ENCODE measurements at regions not wholly inside any gene's neighbourhood (a gene's known extent, or its start where the extent isn't known, plus 50 kb on each side); places are given as distances from the start of the nearest gene placed in this dataset.

- Histone ChIP-seq H3K4me1 (ENCODE audit: insufficient read depth, low read length) (no peaks in the 10 kb centered on the region), H3K27me3 (ENCODE audit: insufficient read depth, low read length) (no peaks in the 10 kb centered on the region), H3K27ac (ENCODE audit: low read length) (no peak overlapping the region), H3K9ac (ENCODE audit: low read depth, low read length) (no peak overlapping the region), H3K9me3 (ENCODE audit: insufficient read depth, low read depth, low read length) (no peaks in the 10 kb centered on the region), H3K4me3 (ENCODE audit: low read length) (no peak overlapping the region), H3K36me3 (ENCODE audit: insufficient read depth, low read depth, low read length) (no peaks in the 10 kb centered on the region)
These were observed 411.5 kb downstream of the PLK2 start for GRCh38 chr5:58048185-58048925.

GRCh38 chr5:58046371-58046770 is 413.5 kb downstream of the PLK2 start:
- Histone ChIP-seq H3K36me3 (ENCODE audit: insufficient read depth, low read depth, low read length) (no peaks in the 10 kb centered on the region), H3K4me3 (ENCODE audit: low read length) (no peak overlapping the region), H3K27ac (ENCODE audit: low read length) (no peak overlapping the region), H3K9ac (ENCODE audit: low read depth, low read length) (no peak overlapping the region), H3K27me3 (ENCODE audit: insufficient read depth, low read length) (no peaks in the 10 kb centered on the region), H3K9me3 (ENCODE audit: insufficient read depth, low read depth, low read length) (no peaks in the 10 kb centered on the region), H3K4me1 (ENCODE audit: insufficient read depth, low read length) (no peaks in the 10 kb centered on the region)

- Histone ChIP-seq H3K9me3 (ENCODE audit: insufficient read depth, low read depth, low read length) (no peaks in the 10 kb centered on the region), H3K27ac (ENCODE audit: low read length) (no peak overlapping the region), H3K9ac (ENCODE audit: low read depth, low read length) (no peak overlapping the region), H3K4me3 (ENCODE audit: low read length) (no peak overlapping the region), H3K4me1 (ENCODE audit: insufficient read depth, low read length) (no peaks in the 10 kb centered on the region), H3K27me3 (ENCODE audit: insufficient read depth, low read length) (no peaks in the 10 kb centered on the region), H3K36me3 (ENCODE audit: insufficient read depth, low read depth, low read length) (no peaks in the 10 kb centered on the region)
These were observed 415.7 kb downstream of the PLK2 start for GRCh38 chr5:58044166-58044565.

- no peaks in the 10 kb centered on the region for H3K36me3 ChIP-seq (ENCODE audit: insufficient read depth, low read depth, low read length)
- no peak overlapping the region for H3K4me3 ChIP-seq (ENCODE audit: low read length)
- H3K27me3 ChIP-seq (ENCODE audit: insufficient read depth, low read length): no peaks in the 10 kb centered on the region
- H3K9me3 ChIP-seq (ENCODE audit: insufficient read depth, low read depth, low read length): no peaks in the 10 kb centered on the region
- H3K4me1 ChIP-seq (ENCODE audit: insufficient read depth, low read length): no peaks in the 10 kb centered on the region
- no peak overlapping the region for H3K27ac ChIP-seq (ENCODE audit: low read length)
- H3K9ac ChIP-seq (ENCODE audit: low read depth, low read length): no peak overlapping the region
These were observed 416.6 kb downstream of the PLK2 start for GRCh38 chr5:58043032-58043945.

- no peaks in the 10 kb centered on the region for H3K4me1 ChIP-seq (ENCODE audit: insufficient read depth, low read length)
- no peak overlapping the region for H3K9ac ChIP-seq (ENCODE audit: low read depth, low read length)
- no peaks in the 10 kb centered on the region for H3K27me3 ChIP-seq (ENCODE audit: insufficient read depth, low read length)
- no peak overlapping the region for H3K27ac ChIP-seq (ENCODE audit: low read length)
- no peaks in the 10 kb centered on the region for H3K36me3 ChIP-seq (ENCODE audit: insufficient read depth, low read depth, low read length)
- no peaks in the 10 kb centered on the region for H3K9me3 ChIP-seq (ENCODE audit: insufficient read depth, low read depth, low read length)
- no peak overlapping the region for H3K4me3 ChIP-seq (ENCODE audit: low read length)
These were observed 418.0 kb downstream of the PLK2 start for GRCh38 chr5:58041884-58042283.

- no peaks in the 10 kb centered on the region for H3K9me3 ChIP-seq (ENCODE audit: insufficient read depth, low read depth, low read length)
- no peak overlapping the region for H3K4me3 ChIP-seq (ENCODE audit: low read length)
- H3K4me1 ChIP-seq (ENCODE audit: insufficient read depth, low read length): no peaks in the 10 kb centered on the region
- no peaks in the 10 kb centered on the region for H3K36me3 ChIP-seq (ENCODE audit: insufficient read depth, low read depth, low read length)
- no peaks in the 10 kb centered on the region for H3K27me3 ChIP-seq (ENCODE audit: insufficient read depth, low read length)
- no peak overlapping the region for H3K9ac ChIP-seq (ENCODE audit: low read depth, low read length)
- H3K27ac ChIP-seq (ENCODE audit: low read length): no peak overlapping the region
These were observed 419.0 kb downstream of the PLK2 start for GRCh38 chr5:58040846-58041245.

GRCh38 chr5:58040044-58040443 is 419.8 kb downstream of the PLK2 start:
- Histone ChIP-seq H3K36me3 (ENCODE audit: insufficient read depth, low read depth, low read length) (no peaks in the 10 kb centered on the region), H3K27me3 (ENCODE audit: insufficient read depth, low read length) (no peaks in the 10 kb centered on the region), H3K9ac (ENCODE audit: low read depth, low read length) (no peak overlapping the region), H3K4me3 (ENCODE audit: low read length) (no peak overlapping the region), H3K27ac (ENCODE audit: low read length) (no peak overlapping the region), H3K4me1 (ENCODE audit: insufficient read depth, low read length) (no peaks in the 10 kb centered on the region), H3K9me3 (ENCODE audit: insufficient read depth, low read depth, low read length) (no peaks in the 10 kb centered on the region)

- H3K4me3 ChIP-seq (ENCODE audit: low read length): no peak overlapping the region
- H3K4me1 ChIP-seq (ENCODE audit: insufficient read depth, low read length): no peaks in the 10 kb centered on the region
- H3K36me3 ChIP-seq (ENCODE audit: insufficient read depth, low read depth, low read length): no peaks in the 10 kb centered on the region
- no peak overlapping the region for H3K27ac ChIP-seq (ENCODE audit: low read length)
- no peak overlapping the region for H3K9ac ChIP-seq (ENCODE audit: low read depth, low read length)
- H3K9me3 ChIP-seq (ENCODE audit: insufficient read depth, low read depth, low read length): no peaks in the 10 kb centered on the region
- no peaks in the 10 kb centered on the region for H3K27me3 ChIP-seq (ENCODE audit: insufficient read depth, low read length)
These were observed 422.0 kb downstream of the PLK2 start for GRCh38 chr5:58037899-58038298.

GRCh38 chr5:58025809-58026208 is 434.1 kb downstream of the PLK2 start:
- no peak overlapping the region for H3K27ac ChIP-seq (ENCODE audit: low read length)
- H3K27me3 ChIP-seq (ENCODE audit: insufficient read depth, low read length): no peaks in the 10 kb centered on the region

GRCh38 chr5:58024151-58024550 is 435.7 kb downstream of the PLK2 start:
- no peak overlapping the region for H3K27ac ChIP-seq (ENCODE audit: low read length)
- H3K27me3 ChIP-seq (ENCODE audit: insufficient read depth, low read length): no peaks in the 10 kb centered on the region
- H3K36me3 ChIP-seq (ENCODE audit: insufficient read depth, low read depth, low read length): no peaks in the 10 kb centered on the region
- H3K4me3 ChIP-seq (ENCODE audit: low read length): no peak overlapping the region
- no peak overlapping the region for H3K9ac ChIP-seq (ENCODE audit: low read depth, low read length)
- no peaks in the 10 kb centered on the region for H3K9me3 ChIP-seq (ENCODE audit: insufficient read depth, low read depth, low read length)
- no peaks in the 10 kb centered on the region for H3K4me1 ChIP-seq (ENCODE audit: insufficient read depth, low read length)

More at GRCh38 chr5:58025809-58026208, 434.1 kb downstream of the PLK2 start:
- no peaks in the 10 kb centered on the region for H3K4me1 ChIP-seq (ENCODE audit: insufficient read depth, low read length)
- no peaks in the 10 kb centered on the region for H3K9me3 ChIP-seq (ENCODE audit: insufficient read depth, low read depth, low read length)
- no peaks in the 10 kb centered on the region for H3K36me3 ChIP-seq (ENCODE audit: insufficient read depth, low read depth, low read length)
- H3K9ac ChIP-seq (ENCODE audit: low read depth, low read length): no peak overlapping the region
- H3K4me3 ChIP-seq (ENCODE audit: low read length): no peak overlapping the region

GRCh38 chr5:58022055-58022454 is 437.8 kb downstream of the PLK2 start:
- no peak overlapping the region for H3K4me3 ChIP-seq (ENCODE audit: low read length)
- H3K9me3 ChIP-seq (ENCODE audit: insufficient read depth, low read depth, low read length): no peaks in the 10 kb centered on the region
- H3K27me3 ChIP-seq (ENCODE audit: insufficient read depth, low read length): no peaks in the 10 kb centered on the region
- no peaks in the 10 kb centered on the region for H3K4me1 ChIP-seq (ENCODE audit: insufficient read depth, low read length)
- H3K27ac ChIP-seq (ENCODE audit: low read length): no peak overlapping the region
- no peaks in the 10 kb centered on the region for H3K36me3 ChIP-seq (ENCODE audit: insufficient read depth, low read depth, low read length)
- H3K9ac ChIP-seq (ENCODE audit: low read depth, low read length): no peak overlapping the region

- Histone ChIP-seq H3K27me3 (ENCODE audit: insufficient read depth, low read length) (no peaks in the 10 kb centered on the region), H3K27ac (ENCODE audit: low read length) (no peak overlapping the region), H3K9me3 (ENCODE audit: insufficient read depth, low read depth, low read length) (no peaks in the 10 kb centered on the region), H3K4me1 (ENCODE audit: insufficient read depth, low read length) (no peaks in the 10 kb centered on the region), H3K4me3 (ENCODE audit: low read length) (no peak overlapping the region), H3K36me3 (ENCODE audit: insufficient read depth, low read depth, low read length) (no peaks in the 10 kb centered on the region), H3K9ac (ENCODE audit: low read depth, low read length) (no peak overlapping the region)
These were observed 438.4 kb downstream of the PLK2 start for GRCh38 chr5:58021466-58021865.
